Hepatocyte (in vitro differentiated cells): ENCODE measurements at regions not wholly inside any gene's neighbourhood (a gene's known extent, or its start where the extent isn't known, plus 50 kb on each side); places are given as distances from the start of the nearest gene placed in this dataset.

Experiments used
- DNase-seq: peaks from one replicate; pipeline ENCODE4 v3.0.0-alpha.2; 2016; ENCODE audit warnings: low spot score
- H2AFZ ChIP-seq: fragments of 200-600 bp; sonication (generic); 2 replicates; pipeline ENCODE4 v1.6.0; 2016; ENCODE audit warnings: antibody characterized with exemption, mild to moderate bottlenecking
- H3K27ac ChIP-seq: fragments of 200-600 bp; sonication (generic); 2 replicates; pipeline ENCODE4 v1.5.1; 2016; ENCODE audit warnings: mild to moderate bottlenecking
- H3K27me3 ChIP-seq: fragments of 200-600 bp; sonication (generic); 2 replicates; pipeline ENCODE4 v1.6.1; 2016
- H3K36me3 ChIP-seq: fragments of 200-600 bp; sonication (generic); replicated peaks from 2 replicates; pipeline ENCODE4 v1.5.1; 2016; ENCODE audit warnings: low read depth; ENCODE audit not compliant: insufficient read depth
- H3K4me1 ChIP-seq: fragments of 200-600 bp; sonication (generic); 2 replicates; pipeline ENCODE4 v1.5.1; 2016; ENCODE audit warnings: mild to moderate bottlenecking, moderate library complexity; ENCODE audit not compliant: insufficient read depth
- H3K4me2 ChIP-seq: fragments of 200-600 bp; sonication (generic); 2 replicates; pipeline ENCODE4 v1.6.0; 2016
- H3K4me3 ChIP-seq: fragments of 200-600 bp; sonication (generic); 2 replicates; pipeline ENCODE4 v1.5.1; 2016; ENCODE audit warnings: mild to moderate bottlenecking
- H3K79me2 ChIP-seq: fragments of 200-600 bp; sonication (generic); 2 replicates; pipeline ENCODE4 v1.6.0; 2017; ENCODE audit warnings: mild to moderate bottlenecking
- H3K9me2 ChIP-seq: fragments of 200-600 bp; sonication (generic); replicated peaks from 2 replicates; pipeline ENCODE4 v1.6.0; 2017; ENCODE audit warnings: mild to moderate bottlenecking; ENCODE audit not compliant: insufficient read depth
- H3K9me3 ChIP-seq: fragments of 200-600 bp; sonication (generic); 2 replicates; pipeline ENCODE4 v1.5.1; 2016; ENCODE audit warnings: low read depth, mild to moderate bottlenecking
- H4K20me1 ChIP-seq: fragments of 200-600 bp; sonication (generic); 2 replicates; pipeline ENCODE4 v1.6.0; 2016; ENCODE audit warnings: mild to moderate bottlenecking; ENCODE audit not compliant: insufficient read depth, poor library complexity, severe bottlenecking
- CTCF ChIP-seq: fragments of 200-600 bp; sonication (generic); IDR thresholded peaks from 2 replicates; pipeline ENCODE4 v1.5.1; 2016; ENCODE audit warnings: antibody characterized with exemption, mild to moderate bottlenecking; ENCODE audit not compliant: poor library complexity
- EZH2 ChIP-seq: fragments of 200-600 bp; sonication (generic); IDR thresholded peaks from 2 replicates; pipeline ENCODE4 v1.6.1; 2016; ENCODE audit warnings: antibody characterized with exemption, mild to moderate bottlenecking, borderline replicate concordance
- EZH2phosphoT487 ChIP-seq: fragments of 200-600 bp; sonication (generic); IDR thresholded peaks from one replicate; pipeline ENCODE4 v1.6.1; 2018; ENCODE audit warnings: antibody characterized with exemption, mild to moderate bottlenecking, low read depth, moderate library complexity; ENCODE audit not compliant: unreplicated experiment, severe bottlenecking
- WGBS: methylation state at CpG from one replicate; pipeline ENCODE4 v1.1.6; 2016; ENCODE audit warnings: low lambda C conversion rate; ENCODE audit errors: missing lambda C conversion rate; 5-methylcytosine and 5-hydroxymethylcytosine counted together

DNA sequence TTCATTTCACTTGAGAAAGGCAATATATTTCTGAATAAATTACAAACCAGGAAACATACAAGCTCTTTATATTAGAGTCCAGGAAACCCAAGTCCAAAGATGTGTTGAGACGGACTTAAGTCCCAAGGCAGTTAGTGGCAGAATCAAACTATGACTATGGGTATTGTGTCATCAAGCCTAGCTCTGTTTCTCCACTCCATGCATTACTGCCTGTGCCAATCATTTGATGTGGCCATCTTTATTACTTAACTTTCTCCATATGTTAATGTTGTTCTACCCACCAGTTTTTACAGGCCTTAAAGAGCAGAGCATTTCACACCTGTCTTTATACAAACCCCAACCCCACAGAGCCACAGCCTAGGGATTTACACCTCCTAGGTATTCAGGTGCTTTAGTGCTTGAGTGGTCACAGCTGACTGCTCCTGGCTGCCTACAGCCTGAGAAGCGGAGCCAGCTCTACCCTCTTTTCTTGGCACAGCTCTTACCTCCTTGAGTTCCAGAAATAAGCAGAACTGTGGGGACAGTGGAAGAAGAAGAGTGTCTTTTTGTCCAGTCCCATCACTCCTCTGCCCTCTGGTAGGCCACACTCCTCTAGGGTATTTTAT, 92.1 kb downstream of the DTWD1 start:
- Histone ChIP-seq H3K9me2 (no peaks in the 10 kb centered on the region), H4K20me1 (no peaks in the 10 kb centered on the region), H3K4me2 (no peak overlapping the region), H3K27ac (no peak overlapping the region), H3K4me3 (no peak overlapping the region), H3K27me3 (no peaks in the 10 kb centered on the region), H2AFZ (no peak overlapping the region), H3K9me3 (no peaks in the 10 kb centered on the region), H3K79me2 (no peaks in the 10 kb centered on the region), H3K36me3 (no peaks in the 10 kb centered on the region), H3K4me1 (no peaks in the 10 kb centered on the region)
- no peak for DNase-seq
- WGBS: 90% methylated on average over 2 of the region's 2 CpGs
- no peak for TF ChIP-seq CTCF
- TF ChIP-seq EZH2: no peak

DNA sequence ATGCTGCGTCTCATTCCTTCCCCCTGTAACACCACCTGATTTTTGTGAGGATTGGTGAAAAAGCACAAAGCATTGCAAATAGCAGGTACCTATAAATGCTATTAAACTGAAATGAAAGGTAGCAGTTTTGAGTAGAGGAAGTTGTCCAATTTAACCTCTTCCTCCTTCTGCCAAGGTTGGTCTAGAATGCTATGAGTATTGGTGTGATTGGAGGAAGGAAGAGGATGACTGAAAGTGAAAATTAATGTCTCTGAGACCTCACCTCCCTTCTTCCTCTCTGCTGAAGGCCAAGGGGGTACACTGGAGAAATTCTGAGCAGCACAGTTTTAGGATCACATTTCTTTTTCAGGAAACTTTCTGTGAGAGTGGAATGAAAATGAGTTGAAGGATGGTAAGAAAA, 94.4 kb downstream of the DTWD1 start:
- H3K27ac ChIP-seq: no peak overlapping the region

GRCh38 chr15:49715701-49716100, 94.9 kb downstream of the DTWD1 start:
- Histone ChIP-seq H3K9me2 (no peaks in the 10 kb centered on the region), H3K27ac (no peak overlapping the region), H3K79me2 (no peaks in the 10 kb centered on the region), H3K36me3 (no peaks in the 10 kb centered on the region), H3K27me3 (no peaks in the 10 kb centered on the region), H2AFZ (no peak overlapping the region), H3K9me3 (no peaks in the 10 kb centered on the region), H3K4me3 (no peak overlapping the region), H3K4me2 (no peak overlapping the region), H4K20me1 (no peaks in the 10 kb centered on the region), H3K4me1 (no peaks in the 10 kb centered on the region)
- WGBS: 90% methylated on average over 5 of the region's 5 CpGs
- DNase-seq: no peak
- TF ChIP-seq EZH2phosphoT487: no peak
- no peak for TF ChIP-seq EZH2
- TF ChIP-seq CTCF: no peak

More for the DNA sequence above, 94.4 kb downstream of the DTWD1 start:
- Histone ChIP-seq H3K4me1 (no peaks in the 10 kb centered on the region), H3K4me2 (no peak overlapping the region), H2AFZ (no peak overlapping the region), H3K79me2 (no peaks in the 10 kb centered on the region), H3K9me3 (no peaks in the 10 kb centered on the region), H3K4me3 (no peak overlapping the region), H3K27me3 (no peaks in the 10 kb centered on the region), H3K36me3 (no peaks in the 10 kb centered on the region), H4K20me1 (no peaks in the 10 kb centered on the region), H3K9me2 (no peaks in the 10 kb centered on the region)
- no peak for DNase-seq
- WGBS: 96% methylated on average over 1 of the region's 1 CpG
- no peak for TF ChIP-seq CTCF

DNA sequence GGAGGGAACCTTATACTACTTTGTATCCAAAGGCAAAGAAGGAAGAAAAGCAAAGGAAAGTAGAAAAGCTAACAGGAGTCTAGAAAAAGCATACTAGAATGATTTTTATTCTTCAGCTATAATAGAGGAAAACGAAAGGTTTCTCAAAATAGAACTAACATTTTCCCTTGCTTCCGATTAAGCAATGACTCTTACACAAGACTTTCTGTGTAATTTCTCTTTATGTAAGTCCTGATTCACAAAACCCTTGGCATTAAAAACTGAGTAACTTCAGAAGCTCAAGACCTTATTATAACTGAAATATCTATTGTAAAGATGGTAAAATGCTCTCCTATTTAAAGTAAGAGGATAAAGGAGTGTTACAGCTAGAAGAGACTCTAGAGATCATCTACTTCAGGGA, 97.4 kb downstream of the DTWD1 start:
- TF ChIP-seq EZH2 (no peak), EZH2phosphoT487 (no peak), CTCF (no peak)
- no peak overlapping the region for H2AFZ ChIP-seq
- H3K4me2 ChIP-seq: no peak overlapping the region

More for the DNA sequence above, 97.4 kb downstream of the DTWD1 start:
- H3K27me3 ChIP-seq: no peaks in the 10 kb centered on the region
- no peaks in the 10 kb centered on the region for H3K9me2 ChIP-seq
- DNase-seq: no peak
- H3K9me3 ChIP-seq: no peaks in the 10 kb centered on the region
- no peaks in the 10 kb centered on the region for H3K36me3 ChIP-seq
- H3K27ac ChIP-seq: no peak overlapping the region
- H3K79me2 ChIP-seq: no peaks in the 10 kb centered on the region
- no peaks in the 10 kb centered on the region for H4K20me1 ChIP-seq
- WGBS: 82% methylated on average over 2 of the region's 2 CpGs
- no peaks in the 10 kb centered on the region for H3K4me1 ChIP-seq
- H3K4me3 ChIP-seq: no peak overlapping the region
